ENCODE measurements at regions not wholly inside any gene's neighbourhood (a gene's known extent, or its start where the extent isn't known, plus 50 kb on each side); places are given as distances from the start of the nearest gene placed in this dataset.

DNA sequence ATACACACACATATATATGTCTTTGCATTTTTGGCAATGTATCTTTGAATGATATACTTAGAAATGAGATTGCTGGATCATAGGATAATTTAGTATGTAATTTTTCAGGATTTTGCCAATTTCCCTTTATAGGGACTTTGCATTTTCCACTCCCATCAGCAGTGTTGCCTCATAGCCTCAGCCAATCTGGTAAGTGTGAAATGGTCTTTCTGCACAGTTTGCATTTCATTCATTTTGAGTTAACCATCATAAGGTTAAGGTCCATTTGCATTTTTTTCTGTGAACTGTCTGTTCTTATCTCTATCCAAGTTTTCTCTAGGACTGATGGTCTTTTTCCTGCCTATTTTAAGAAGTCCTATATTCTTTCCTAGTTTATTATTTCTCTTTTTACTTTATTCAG, 474.8 kb downstream of the ZNF674 start:
- TF ChIP-seq, protein P1, sequence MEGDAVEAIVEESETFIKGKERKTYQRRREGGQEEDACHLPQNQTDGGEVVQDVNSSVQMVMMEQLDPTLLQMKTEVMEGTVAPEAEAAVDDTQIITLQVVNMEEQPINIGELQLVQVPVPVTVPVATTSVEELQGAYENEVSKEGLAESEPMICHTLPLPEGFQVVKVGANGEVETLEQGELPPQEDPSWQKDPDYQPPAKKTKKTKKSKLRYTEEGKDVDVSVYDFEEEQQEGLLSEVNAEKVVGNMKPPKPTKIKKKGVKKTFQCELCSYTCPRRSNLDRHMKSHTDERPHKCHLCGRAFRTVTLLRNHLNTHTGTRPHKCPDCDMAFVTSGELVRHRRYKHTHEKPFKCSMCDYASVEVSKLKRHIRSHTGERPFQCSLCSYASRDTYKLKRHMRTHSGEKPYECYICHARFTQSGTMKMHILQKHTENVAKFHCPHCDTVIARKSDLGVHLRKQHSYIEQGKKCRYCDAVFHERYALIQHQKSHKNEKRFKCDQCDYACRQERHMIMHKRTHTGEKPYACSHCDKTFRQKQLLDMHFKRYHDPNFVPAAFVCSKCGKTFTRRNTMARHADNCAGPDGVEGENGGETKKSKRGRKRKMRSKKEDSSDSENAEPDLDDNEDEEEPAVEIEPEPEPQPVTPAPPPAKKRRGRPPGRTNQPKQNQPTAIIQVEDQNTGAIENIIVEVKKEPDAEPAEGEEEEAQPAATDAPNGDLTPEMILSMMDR (IDR thresholded peaks at IDR 0.05) = no peak
- no peak for TF ChIP-seq POLR2AphosphoS5 (IDR thresholded peaks at IDR 0.05)
